ENCODE measurements at regions not wholly inside any gene's neighbourhood (a gene's known extent, or its start where the extent isn't known, plus 50 kb on each side); places are given as distances from the start of the nearest gene placed in this dataset.
"Not testable (repeated sequence)": the region's sequence is repeated elsewhere in the genome, so short reads cannot be mapped to it uniquely, and the experiment has no call there.

GRCh38 chr14:105941226-105942166 lies 415.1 kb downstream of the TMEM121 start:
- Mint-ChIP-seq H3K4me1 (no peaks in the 10 kb centered on the region), H3K9me3 (peaks cover 99% of the 10 kb centered on the region), H3K4me3 (no peak overlapping the region), H3K27ac (no peak overlapping the region), H3K27me3 (ENCODE audit: low read depth, poor library complexity) (peaks cover 2% of the 10 kb centered on the region), H3K36me3 (ENCODE audit: low read depth) (no peaks in the 10 kb centered on the region)
- no peak for TF ChIP-seq CTCF (IDR thresholded peaks at IDR 0.05)
- no peak for DNase-seq

- not testable (repeated sequence) for H3K4me3 Mint-ChIP-seq; H3K36me3 Mint-ChIP-seq (ENCODE audit: low read depth); H3K27me3 Mint-ChIP-seq (ENCODE audit: low read depth, poor library complexity); DNase-seq; H3K27ac Mint-ChIP-seq; H3K4me1 Mint-ChIP-seq
- peaks cover 96% of the 10 kb centered on the region for H3K9me3 Mint-ChIP-seq
These were observed 416.3 kb downstream of the TMEM121 start for GRCh38 chr14:105942725-105943124.

- peaks cover 6% of the 10 kb centered on the region for H3K27me3 Mint-ChIP-seq (ENCODE audit: low read depth, poor library complexity)
- no peaks in the 10 kb centered on the region for H3K4me1 Mint-ChIP-seq
- no peak for TF ChIP-seq CTCF (IDR thresholded peaks at IDR 0.05)
- H3K4me3 Mint-ChIP-seq: no peak overlapping the region
- no peaks in the 10 kb centered on the region for H3K36me3 Mint-ChIP-seq (ENCODE audit: low read depth)
- no peak overlapping the region for H3K27ac Mint-ChIP-seq
- peaks cover 96% of the 10 kb centered on the region for H3K9me3 Mint-ChIP-seq
- DNase-seq: no peak
These were observed 417.7 kb downstream of the TMEM121 start for GRCh38 chr14:105943973-105944602.

GRCh38 chr14:105944632-105945610 lies 418.5 kb downstream of the TMEM121 start:
- H3K27me3 Mint-ChIP-seq (ENCODE audit: low read depth, poor library complexity): peaks cover 6% of the 10 kb centered on the region
- no peak overlapping the region for H3K27ac Mint-ChIP-seq
- no peaks in the 10 kb centered on the region for H3K36me3 Mint-ChIP-seq (ENCODE audit: low read depth)
- no peak for DNase-seq
- no peak for TF ChIP-seq CTCF (IDR thresholded peaks at IDR 0.05)
- H3K4me1 Mint-ChIP-seq: no peaks in the 10 kb centered on the region
- peaks cover 95% of the 10 kb centered on the region for H3K9me3 Mint-ChIP-seq
- no peak overlapping the region for H3K4me3 Mint-ChIP-seq

GRCh38 chr14:105945896-105946295 lies 419.5 kb downstream of the TMEM121 start:
- no peak overlapping the region for H3K4me3 Mint-ChIP-seq
- H3K27me3 Mint-ChIP-seq (ENCODE audit: low read depth, poor library complexity): peaks cover 6% of the 10 kb centered on the region
- no peak overlapping the region for H3K27ac Mint-ChIP-seq
- H3K4me1 Mint-ChIP-seq: no peaks in the 10 kb centered on the region
- no peaks in the 10 kb centered on the region for H3K36me3 Mint-ChIP-seq (ENCODE audit: low read depth)
- H3K9me3 Mint-ChIP-seq: peaks cover 95% of the 10 kb centered on the region
- no peak for DNase-seq
- TF ChIP-seq CTCF (IDR thresholded peaks at IDR 0.05): no peak

GRCh38 chr14:105947599-105947998 lies 421.2 kb downstream of the TMEM121 start:
- TF ChIP-seq CTCF (IDR thresholded peaks at IDR 0.05): no peak
- H3K36me3 Mint-ChIP-seq (ENCODE audit: low read depth): no peaks in the 10 kb centered on the region
- no peak overlapping the region for H3K4me3 Mint-ChIP-seq
- H3K4me1 Mint-ChIP-seq: no peaks in the 10 kb centered on the region
- no peak for DNase-seq
- peaks cover 6% of the 10 kb centered on the region for H3K27me3 Mint-ChIP-seq (ENCODE audit: low read depth, poor library complexity)
- peaks cover 91% of the 10 kb centered on the region for H3K9me3 Mint-ChIP-seq
- H3K27ac Mint-ChIP-seq: no peak overlapping the region

- H3K9me3 Mint-ChIP-seq: peaks cover 88% of the 10 kb centered on the region
- H3K36me3 Mint-ChIP-seq (ENCODE audit: low read depth); H3K27me3 Mint-ChIP-seq (ENCODE audit: low read depth, poor library complexity); H3K4me3 Mint-ChIP-seq; H3K27ac Mint-ChIP-seq; H3K4me1 Mint-ChIP-seq; DNase-seq: not testable (repeated sequence)
These were observed 422.6 kb downstream of the TMEM121 start for GRCh38 chr14:105948955-105949354.

- not testable (repeated sequence) for H3K36me3 Mint-ChIP-seq (ENCODE audit: low read depth); H3K4me1 Mint-ChIP-seq; H3K4me3 Mint-ChIP-seq; DNase-seq; H3K27me3 Mint-ChIP-seq (ENCODE audit: low read depth, poor library complexity); H3K27ac Mint-ChIP-seq
- H3K9me3 Mint-ChIP-seq: peaks cover 88% of the 10 kb centered on the region
These were observed 424.0 kb downstream of the TMEM121 start for GRCh38 chr14:105950364-105950892.
